IPS DF 4.7 (cell line): ENCODE measurements at regions not wholly inside any gene's neighbourhood (a gene's known extent, or its start where the extent isn't known, plus 50 kb on each side); places are given as distances from the start of the nearest gene placed in this dataset.

Source experiments
- DNase-seq: peaks from one replicate; pipeline ENCODE4 v3.0.0-alpha.2; 2013; ENCODE audit warnings: low spot score; ENCODE audit errors: extremely low read depth

GRCh38 chr5:125315306-125315705 lies 568.9 kb upstream of the ZNF608 start:
- no peak for DNase-seq

DNA sequence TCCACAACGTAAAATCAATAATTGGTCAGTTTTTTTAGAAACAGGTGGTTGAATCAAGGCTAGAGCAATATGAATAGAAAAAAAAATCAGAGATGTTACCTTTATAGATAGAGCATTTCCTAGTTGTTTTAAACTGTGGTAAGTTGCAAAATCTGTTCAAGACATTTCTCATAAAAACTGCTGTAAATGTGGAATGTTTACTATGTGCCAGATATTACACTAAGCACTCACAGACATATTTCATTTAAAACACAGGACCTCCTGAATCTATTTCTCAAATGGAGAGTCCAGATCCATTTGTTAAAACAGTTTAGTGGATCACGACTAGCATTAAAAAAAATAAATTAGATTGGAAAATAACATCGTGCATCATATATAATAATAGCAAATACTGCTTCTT lies 570.0 kb upstream of the ZNF608 start:
- no peak for DNase-seq

DNA sequence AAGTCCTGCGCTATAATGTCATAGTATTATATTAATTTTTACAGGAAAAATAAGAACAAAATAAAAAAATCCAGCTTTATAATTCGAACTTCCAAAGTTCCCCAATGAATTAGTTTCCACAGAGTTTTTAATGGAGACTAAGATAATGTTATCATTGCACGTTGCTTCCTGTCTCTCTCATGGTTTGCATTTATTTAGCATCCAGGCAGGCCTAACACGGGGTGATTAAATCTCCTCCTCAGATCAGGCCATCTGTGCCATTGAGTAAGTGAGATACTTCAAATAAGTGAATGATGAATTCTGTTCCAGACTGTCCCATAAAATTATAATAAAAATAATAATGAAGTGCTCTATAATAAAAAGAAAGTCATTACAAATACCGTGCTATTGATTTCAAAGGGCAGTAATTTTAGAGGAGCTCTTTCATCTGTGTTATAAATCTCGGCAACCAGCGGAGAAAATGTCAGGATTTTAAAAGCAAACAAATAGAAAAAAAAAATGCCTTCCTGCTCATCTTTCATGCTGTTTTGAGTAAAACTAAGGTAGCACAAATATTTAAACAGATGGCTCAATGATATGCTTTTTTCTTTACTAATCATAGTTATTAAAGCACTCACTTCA lies 570.6 kb upstream of the ZNF608 start:
- no peak for DNase-seq

DNA sequence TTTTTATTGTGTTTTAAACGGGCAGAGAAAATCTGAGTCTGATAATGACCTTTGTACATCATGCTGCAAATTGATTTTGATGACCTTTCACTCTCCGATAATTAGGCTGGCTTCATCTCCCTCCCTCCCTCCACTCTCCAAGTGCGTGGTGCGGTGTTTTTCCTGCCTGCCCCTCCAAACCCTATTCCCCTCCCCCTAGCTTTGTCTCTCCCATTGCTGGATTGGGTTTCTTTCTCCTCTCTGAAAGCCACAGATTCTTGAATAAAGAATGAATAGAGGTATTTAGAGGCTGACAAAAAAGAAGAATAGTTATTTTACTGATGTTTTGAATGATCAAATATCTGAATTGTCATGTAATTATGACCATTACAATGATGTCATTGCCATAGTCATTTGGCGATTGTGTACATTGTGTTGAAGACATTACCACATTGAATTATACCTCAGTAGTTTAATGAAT lies 571.1 kb upstream of the ZNF608 start:
- no peak for DNase-seq

DNA sequence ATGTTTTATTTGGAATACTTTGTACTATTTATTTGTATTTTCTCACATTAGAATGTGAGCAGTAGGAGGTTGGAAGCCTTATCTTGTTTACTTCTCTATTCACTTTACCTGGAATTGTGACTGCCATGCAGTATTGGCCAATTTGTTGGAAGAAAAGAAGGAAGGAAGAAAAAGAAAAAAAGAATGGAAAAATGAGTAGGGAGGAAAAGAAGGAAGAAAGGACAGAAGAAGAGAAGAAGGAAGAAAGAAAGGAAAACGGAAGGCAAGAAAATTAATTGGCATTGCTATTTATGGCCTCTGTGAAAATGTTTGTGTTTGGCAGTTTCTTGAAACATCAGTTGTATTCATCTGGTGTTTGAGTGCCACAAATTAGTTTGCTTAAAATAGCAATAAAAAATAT lies 575.2 kb upstream of the ZNF608 start:
- no peak for DNase-seq

DNA sequence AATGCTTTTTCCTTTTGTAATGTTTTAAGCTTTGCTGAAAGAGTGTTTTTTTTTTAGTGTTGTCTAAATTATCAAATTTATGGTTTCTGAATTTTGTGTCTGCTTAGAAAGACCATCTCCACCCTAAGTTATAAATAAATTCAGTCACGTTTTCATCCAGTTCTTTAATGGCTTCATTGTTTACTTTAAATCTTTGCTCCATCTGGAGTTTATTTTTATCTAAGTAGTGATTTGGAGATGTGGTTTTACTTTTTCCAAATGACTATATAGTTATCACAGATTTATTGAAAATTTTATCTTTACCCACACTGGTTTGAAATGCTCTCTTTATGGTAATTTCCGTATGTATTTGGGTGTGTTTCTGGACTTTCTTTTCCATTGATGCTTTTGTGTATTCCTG lies 577.2 kb upstream of the ZNF608 start:
- no peak for DNase-seq

DNA sequence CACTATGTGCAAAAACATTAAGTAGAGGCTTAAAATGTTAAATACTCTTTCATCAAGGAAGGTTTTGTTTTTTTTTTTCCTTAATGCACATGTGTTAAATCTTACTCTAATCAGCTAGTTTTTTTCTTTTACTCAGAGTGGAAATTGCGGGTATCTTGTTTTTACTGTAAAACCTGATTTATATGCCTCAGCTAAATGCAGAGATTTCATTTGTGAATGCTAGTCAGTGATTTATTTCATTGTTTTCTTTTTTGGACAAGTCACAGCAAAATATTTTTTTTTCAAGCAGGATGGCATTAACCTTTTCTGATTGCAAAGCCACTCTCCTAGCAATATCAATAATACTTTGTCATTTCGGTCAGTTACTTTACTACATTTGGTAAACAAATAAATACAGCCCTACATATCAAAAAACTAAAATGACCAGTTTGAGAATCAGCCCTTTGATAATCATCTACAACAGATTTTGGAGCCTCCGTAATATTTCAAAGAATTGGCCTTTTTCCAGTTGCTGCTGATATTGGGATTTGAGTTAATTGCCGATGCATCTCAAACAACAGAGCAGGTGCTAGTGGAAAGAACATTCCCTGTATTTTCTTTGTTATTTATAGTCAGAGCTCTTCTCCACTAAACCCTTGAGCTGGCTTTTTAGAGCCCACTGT lies 579.2 kb upstream of the ZNF608 start:
- no peak for DNase-seq

GRCh38 chr5:125326150-125326510 lies 579.7 kb upstream of the ZNF608 start:
- DNase-seq: no peak

DNA sequence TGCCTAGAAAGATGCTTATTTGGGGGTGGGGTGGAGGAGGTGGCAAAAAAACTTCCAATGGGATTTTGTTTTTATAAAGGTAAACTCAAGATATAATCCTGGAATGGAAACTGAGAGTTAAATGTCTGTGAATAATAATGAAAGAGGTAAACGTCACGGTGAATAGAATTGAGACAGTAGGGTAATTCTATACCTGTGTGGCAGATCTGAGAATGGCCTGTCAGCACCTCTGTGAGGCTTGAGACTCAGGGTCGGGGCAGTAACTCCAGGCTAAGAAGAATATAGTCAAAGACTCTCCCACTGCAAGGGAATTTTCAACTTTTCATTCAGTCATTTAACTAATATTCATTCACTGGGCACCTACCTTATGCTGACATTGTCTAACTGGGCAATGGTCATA lies 581.2 kb upstream of the ZNF608 start:
- no peak for DNase-seq

DNA sequence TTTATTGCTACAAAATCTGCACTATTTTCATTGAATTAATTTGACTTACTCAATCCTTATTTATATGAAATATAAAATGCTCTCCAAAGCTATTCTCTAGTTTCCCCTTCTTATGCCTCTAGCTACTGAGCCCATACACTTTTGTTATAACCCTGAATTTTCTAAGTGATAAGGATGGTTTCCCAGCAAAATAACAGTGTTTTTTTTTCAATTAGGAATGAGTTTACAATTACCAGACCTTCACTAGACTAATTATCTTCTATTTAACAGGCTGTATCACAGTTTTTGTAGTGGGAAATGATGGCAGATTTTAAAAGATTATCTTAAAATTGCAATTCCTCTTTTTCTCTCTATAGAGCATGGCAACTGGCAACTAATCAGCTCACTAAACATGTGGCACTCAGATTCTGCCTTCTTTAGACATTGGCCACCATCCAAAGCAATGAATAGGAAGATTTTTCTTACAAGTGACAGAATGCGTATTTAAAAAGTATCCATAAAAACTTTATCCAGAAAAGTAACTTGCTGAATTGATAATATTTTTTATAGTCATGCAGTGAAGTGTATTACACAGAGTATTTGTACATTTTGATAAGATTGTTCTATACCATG lies 585.7 kb upstream of the ZNF608 start:
- DNase-seq: no peak

- DNase-seq: no peak
These were observed 587.0 kb upstream of the ZNF608 start for GRCh38 chr5:125333416-125333815.

- DNase-seq: no peak
These were observed 590.0 kb upstream of the ZNF608 start for GRCh38 chr5:125336401-125336800.

DNA sequence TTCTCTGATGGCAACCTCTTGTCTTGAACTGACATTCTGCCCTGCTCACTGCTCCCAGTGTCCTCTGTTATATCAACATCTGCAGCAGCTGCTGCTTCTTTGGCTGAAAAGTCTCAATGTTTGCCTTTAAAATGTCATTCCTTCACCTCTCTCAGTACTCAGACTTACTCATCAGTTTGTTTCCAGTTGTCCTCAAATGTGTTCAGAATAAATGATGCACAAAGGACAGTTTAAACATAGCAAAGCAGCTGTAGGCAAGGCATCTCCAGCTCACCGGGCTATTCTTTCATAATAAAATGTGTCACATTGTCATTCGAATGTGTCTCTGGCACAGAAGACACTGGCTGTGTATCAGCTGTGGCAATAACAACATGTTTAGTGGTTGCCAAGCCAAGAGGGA lies 590.9 kb upstream of the ZNF608 start:
- no peak for DNase-seq

- no peak for DNase-seq
These were observed 592.2 kb upstream of the ZNF608 start for GRCh38 chr5:125338440-125339174.

- no peak for DNase-seq
These were observed 595.0 kb upstream of the ZNF608 start for GRCh38 chr5:125341436-125341835.

DNA sequence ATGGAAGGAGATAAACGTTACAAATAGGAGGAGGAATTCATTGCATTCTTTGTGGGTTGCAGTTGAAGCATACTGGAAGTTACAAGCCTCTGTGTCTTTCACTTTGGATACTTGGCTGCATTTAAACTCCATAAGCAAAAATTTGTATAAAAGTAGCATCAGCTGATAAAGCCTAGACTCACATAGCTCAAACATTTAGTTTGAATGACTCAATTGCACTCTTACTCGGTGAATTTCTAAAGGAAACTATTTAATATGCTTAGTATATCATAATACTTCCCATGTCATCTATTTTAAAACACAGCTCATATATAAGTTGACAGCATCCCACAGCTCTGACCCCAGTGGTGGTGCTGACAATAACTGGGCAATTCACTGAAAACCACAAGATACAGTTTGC lies 596.6 kb upstream of the ZNF608 start:
- no peak for DNase-seq

GRCh38 chr5:125346316-125346715 lies 599.9 kb upstream of the ZNF608 start:
- no peak for DNase-seq

DNA sequence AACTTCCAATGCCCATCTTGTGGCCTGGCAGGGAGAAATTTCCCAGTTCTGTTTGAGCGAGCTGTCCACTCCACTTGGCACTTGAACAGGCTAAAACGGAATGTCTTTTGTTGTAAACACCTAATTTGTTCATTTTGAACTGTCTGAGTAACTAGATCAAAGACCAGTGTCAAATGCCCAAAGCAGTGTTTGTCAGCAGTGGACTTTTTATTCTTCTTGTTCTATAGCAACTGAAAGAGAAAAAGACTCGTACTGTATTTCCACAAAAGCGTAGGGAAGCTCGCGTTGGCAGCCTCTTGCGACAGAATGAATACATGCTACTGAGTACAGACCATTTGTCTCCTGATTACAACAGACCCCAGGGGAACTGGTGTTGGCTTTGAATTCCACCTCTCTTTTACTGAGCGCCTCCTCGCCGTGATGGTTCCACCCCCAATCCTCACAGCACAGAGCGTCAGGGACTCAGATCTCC lies 601.8 kb upstream of the ZNF608 start:
- DNase-seq: no peak

- no peak for DNase-seq
These were observed 602.7 kb upstream of the ZNF608 start for GRCh38 chr5:125348936-125349831.

- DNase-seq: no peak
These were observed 611.2 kb upstream of the ZNF608 start for GRCh38 chr5:125357660-125358059.

- no peak for DNase-seq
These were observed 619.3 kb upstream of the ZNF608 start for GRCh38 chr5:125365747-125366146.
